Activated CD4-positive, alpha-beta T cell treated with anti-CD3 and anti-CD28 coated beads, Interleukin-2, amount 10 ng/mL, durations not matched to agents 7 days and 5 days (primary cell): ENCODE measurements at regions not wholly inside any gene's neighbourhood (a gene's known extent, or its start where the extent isn't known, plus 50 kb on each side); places are given as distances from the start of the nearest gene placed in this dataset.

Source experiments
- CTCF ChIA-PET: fragments of 350-600 bp; sonication (Branson Sonifier 250); formaldehyde crosslinking; loops from one replicate; lab custom pipeline; 2021; ENCODE audit warnings: antibody characterized with exemption; lab: Charles Lee
- POLR2A ChIA-PET: fragments of 350-600 bp; sonication (Branson Sonifier 250); formaldehyde crosslinking; loops from one replicate; lab custom pipeline; 2021; ENCODE audit warnings: antibody characterized with exemption; lab: Charles Lee
- DNase-seq: peaks from one replicate; pipeline ENCODE4 v3.0.0-alpha.2; 2020
- H3K27ac Mint-ChIP-seq: one replicate; pipeline ENCODE4 v1.8.0; 2021; ENCODE audit warnings: mild to moderate bottlenecking, moderate library complexity, mixed read lengths
- H3K27me3 Mint-ChIP-seq: one replicate; pipeline ENCODE4 v1.8.0; 2021; ENCODE audit warnings: mixed read lengths
- H3K36me3 Mint-ChIP-seq: one replicate; pipeline ENCODE4 v1.8.0; 2021; ENCODE audit warnings: low read depth, mixed read lengths
- H3K4me1 Mint-ChIP-seq: one replicate; pipeline ENCODE4 v1.8.0; 2021; ENCODE audit warnings: mixed read lengths
- H3K4me3 Mint-ChIP-seq: one replicate; pipeline ENCODE4 v1.8.0; 2021; ENCODE audit warnings: mild to moderate bottlenecking, moderate library complexity, mixed read lengths
- H3K9me3 Mint-ChIP-seq: one replicate; pipeline ENCODE4 v1.8.0; 2021; ENCODE audit warnings: mixed read lengths

DNA sequence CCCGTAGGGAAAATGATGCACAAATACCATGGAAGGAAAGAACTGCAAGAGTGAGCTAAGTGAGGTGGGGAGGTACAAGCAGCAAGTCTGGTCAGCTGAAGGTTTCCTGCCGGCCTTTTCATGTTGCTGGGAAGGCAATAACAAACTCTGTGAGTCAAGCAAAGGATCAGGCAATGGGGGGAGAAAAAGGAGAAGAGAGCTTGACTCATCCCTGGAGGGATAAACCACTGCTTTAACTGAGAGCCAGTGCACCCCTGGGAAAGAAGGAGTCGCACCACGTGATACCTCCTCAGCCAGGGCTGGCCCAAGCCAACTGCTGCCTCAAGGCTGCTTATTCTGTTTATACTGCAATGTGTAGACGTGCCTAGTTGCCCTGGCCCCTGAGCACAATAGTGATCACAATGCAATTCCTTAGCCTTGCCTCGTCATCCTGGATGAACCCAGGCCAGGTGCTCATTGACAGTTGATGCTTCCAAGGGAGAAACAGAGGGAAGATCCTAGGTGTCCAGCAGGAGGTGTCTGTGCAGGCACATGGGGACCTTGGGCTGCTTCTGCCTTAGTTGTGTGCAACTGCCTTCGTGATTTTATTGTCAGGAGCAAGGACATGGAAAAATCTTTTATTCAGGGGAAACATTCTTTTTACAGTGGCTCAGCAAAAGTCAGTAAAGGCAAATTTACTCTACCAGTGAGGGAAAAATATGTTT, 203.0 kb upstream of the TUT7 start:
- H3K9me3 Mint-ChIP-seq = no peaks in the 10 kb centered on the region
- ChIA-PET CTCF (no interaction called here), POLR2A (no interaction called here)
- no peak for DNase-seq
- no peaks in the 10 kb centered on the region for H3K36me3 Mint-ChIP-seq
- no peak overlapping the region for H3K27ac Mint-ChIP-seq
- peaks cover 2% of the 10 kb centered on the region for H3K27me3 Mint-ChIP-seq
- no peak overlapping the region for H3K4me3 Mint-ChIP-seq
- no peaks in the 10 kb centered on the region for H3K4me1 Mint-ChIP-seq

DNA sequence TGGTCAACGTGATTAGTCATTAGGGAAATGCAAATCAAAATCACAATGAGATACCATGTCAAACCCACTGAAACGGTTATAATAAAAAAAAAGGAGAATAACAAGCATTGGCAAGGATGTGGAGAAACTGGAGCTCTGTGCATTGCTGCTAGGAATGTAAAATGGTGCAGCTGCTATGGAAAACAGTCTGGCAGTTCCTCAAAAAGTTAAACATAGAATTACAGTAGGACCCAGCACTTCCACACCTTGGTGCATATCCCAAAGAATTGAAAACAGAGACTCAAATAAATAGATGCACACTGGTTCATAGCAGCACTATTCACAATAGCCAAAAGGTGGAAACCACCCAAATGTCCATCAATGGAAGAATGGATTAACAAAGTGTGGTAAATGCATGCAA, 201.5 kb upstream of the TUT7 start:
- ChIA-PET CTCF (no interaction called here), POLR2A (no interaction called here)
- Mint-ChIP-seq H3K27ac (no peak overlapping the region), H3K9me3 (no peaks in the 10 kb centered on the region), H3K27me3 (peaks cover 2% of the 10 kb centered on the region), H3K4me1 (no peaks in the 10 kb centered on the region), H3K4me3 (no peak overlapping the region), H3K36me3 (no peaks in the 10 kb centered on the region)
- no peak for DNase-seq

DNA sequence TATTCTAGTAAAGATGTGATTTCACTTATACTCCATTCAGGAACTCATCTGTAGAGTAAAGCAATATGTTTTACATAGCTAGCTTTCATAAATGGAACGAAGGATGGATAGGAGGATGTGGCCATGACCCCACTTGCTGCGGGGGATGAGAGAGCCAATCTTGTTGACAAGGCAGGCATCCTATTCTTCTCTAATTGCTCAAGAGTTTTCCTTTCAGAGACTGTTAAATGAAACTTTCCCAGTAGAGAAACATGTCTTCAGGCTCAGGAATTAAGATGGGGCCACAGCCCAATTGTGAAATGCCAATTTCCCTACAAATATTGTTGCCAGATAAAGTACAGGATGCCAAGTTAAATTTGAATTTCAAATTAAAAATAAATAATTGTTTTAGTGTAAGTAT, 196.2 kb upstream of the TUT7 start:
- Mint-ChIP-seq H3K4me3 (no peak overlapping the region), H3K4me1 (no peaks in the 10 kb centered on the region), H3K36me3 (no peaks in the 10 kb centered on the region), H3K9me3 (no peaks in the 10 kb centered on the region), H3K27ac (no peak overlapping the region), H3K27me3 (peaks cover 8% of the 10 kb centered on the region)
- no peak for DNase-seq
- CTCF ChIA-PET = no interaction called here
- POLR2A ChIA-PET = no interaction called here

DNA sequence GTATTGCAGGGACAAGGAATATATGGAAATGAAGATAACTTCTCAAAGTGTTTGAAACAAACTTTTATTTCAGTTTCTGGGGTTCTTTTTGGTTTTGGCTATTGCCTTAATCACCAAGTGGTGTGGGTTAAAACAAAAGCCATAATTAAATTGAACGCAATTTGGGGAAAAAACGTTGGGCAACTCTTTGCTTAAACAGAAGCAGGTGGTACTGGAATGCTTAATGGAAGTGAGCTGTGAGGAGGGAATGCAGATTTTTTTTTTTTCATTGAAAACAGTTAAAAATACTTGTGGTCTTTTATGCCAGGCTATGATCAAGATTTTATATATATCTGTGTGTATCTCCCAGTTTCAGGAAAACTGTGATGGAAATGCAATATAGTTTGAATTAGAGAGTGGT, 195.7 kb upstream of the TUT7 start:
- Mint-ChIP-seq H3K36me3 (no peaks in the 10 kb centered on the region), H3K4me3 (no peak overlapping the region), H3K4me1 (no peaks in the 10 kb centered on the region), H3K27me3 (peaks cover 8% of the 10 kb centered on the region), H3K27ac (no peak overlapping the region), H3K9me3 (no peaks in the 10 kb centered on the region)
- ChIA-PET POLR2A (no interaction called here), CTCF (no interaction called here)
- DNase-seq = no peak

DNA sequence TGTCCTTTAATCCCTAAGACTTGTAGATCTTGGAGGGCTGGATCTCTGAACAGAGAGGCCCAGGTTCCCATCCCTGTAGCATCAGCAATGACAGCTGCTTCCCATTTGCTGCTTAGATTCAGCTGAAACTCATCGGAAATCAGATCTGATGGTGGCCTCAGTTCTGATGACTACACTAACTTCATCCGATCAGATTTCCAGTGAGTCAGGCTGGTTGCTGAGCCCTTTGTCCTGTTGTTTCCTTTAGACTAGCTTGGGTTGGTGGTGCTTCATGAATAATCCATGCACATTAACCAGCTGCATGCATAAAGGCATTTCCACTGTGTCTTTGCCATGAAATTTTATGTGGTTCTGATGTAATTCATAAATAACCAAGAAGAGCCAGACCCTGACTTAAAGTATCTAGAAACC, 195.2 kb upstream of the TUT7 start:
- POLR2A ChIA-PET = no interaction called here
- Mint-ChIP-seq H3K27me3 (peaks cover 8% of the 10 kb centered on the region), H3K4me1 (no peaks in the 10 kb centered on the region), H3K9me3 (no peaks in the 10 kb centered on the region), H3K36me3 (no peaks in the 10 kb centered on the region), H3K4me3 (no peak overlapping the region), H3K27ac (no peak overlapping the region)
- no peak for DNase-seq
- CTCF ChIA-PET = no interaction called here

DNA sequence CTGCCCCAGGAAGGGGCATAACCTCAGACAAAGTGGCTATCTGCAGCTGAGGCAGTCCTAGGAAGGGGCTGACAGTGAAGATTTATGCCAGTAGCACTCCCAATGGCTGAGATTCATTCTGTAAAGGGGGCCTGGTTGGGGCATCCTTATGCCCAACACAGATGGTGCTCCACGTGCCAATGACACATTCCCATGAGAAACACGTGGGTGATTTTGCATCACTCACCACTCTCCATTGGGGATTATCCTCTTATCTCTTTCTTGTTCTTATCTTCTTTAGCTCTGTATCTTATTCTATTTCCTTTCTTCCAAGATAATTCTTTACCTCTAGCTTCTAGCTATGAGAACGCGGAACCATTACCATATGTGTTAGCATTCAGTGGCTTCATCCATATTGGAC, 194.0 kb upstream of the TUT7 start:
- DNase-seq = no peak
- Mint-ChIP-seq H3K9me3 (no peaks in the 10 kb centered on the region), H3K27me3 (peaks cover 8% of the 10 kb centered on the region), H3K4me3 (no peak overlapping the region), H3K36me3 (no peaks in the 10 kb centered on the region), H3K4me1 (no peaks in the 10 kb centered on the region), H3K27ac (no peak overlapping the region)
- POLR2A ChIA-PET = no interaction called here
- CTCF ChIA-PET = no interaction called here

DNA sequence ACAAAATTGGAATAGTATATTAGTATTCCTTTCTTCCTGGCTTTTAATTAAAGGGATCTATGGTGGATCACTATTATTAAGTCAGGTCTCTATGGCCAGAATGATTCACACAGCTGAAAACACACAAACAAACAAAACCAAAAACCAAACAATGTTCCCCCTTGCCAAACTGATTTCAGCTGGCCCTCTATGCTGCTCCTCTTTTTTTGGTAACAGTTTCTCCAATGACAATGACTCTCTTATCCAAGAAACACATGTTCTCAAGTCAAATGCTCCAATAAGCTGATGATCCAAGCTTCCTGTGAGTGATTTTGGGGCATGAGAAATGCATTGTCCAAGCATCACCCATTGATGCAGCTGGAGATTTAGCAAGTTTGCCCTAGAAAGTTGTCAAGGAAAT, 193.4 kb upstream of the TUT7 start:
- H3K4me1 Mint-ChIP-seq = no peaks in the 10 kb centered on the region
- CTCF ChIA-PET = no interaction called here
- POLR2A ChIA-PET = no interaction called here
- no peak overlapping the region for H3K4me3 Mint-ChIP-seq
- DNase-seq = no peak
- no peaks in the 10 kb centered on the region for H3K36me3 Mint-ChIP-seq
- H3K9me3 Mint-ChIP-seq = no peaks in the 10 kb centered on the region
- H3K27me3 Mint-ChIP-seq = peaks cover 6% of the 10 kb centered on the region
- H3K27ac Mint-ChIP-seq = no peak overlapping the region

DNA sequence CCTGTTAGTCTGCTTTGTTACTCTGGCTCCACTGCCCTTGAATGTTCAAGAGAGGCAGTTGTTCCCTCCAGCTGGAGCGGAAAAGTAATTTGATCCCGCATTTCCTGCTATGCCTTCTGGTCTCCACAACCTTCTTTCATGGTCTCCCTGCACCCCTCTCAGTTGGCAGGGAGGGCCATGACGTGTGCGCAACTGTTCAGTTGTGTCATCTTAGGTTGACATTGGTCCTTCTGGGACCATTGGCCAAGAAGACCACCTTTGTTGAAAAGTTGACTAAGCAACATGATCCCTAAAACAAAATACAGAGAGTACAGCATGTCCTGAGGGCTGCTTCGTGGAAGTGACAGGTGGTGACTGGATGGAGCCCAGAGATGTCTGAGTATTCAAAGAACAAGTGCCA, 192.5 kb upstream of the TUT7 start:
- H3K9me3 Mint-ChIP-seq = no peaks in the 10 kb centered on the region
- no peak overlapping the region for H3K27ac Mint-ChIP-seq
- CTCF ChIA-PET = no interaction called here
- no peaks in the 10 kb centered on the region for H3K4me1 Mint-ChIP-seq
- DNase-seq = no peak
- H3K4me3 Mint-ChIP-seq = no peak overlapping the region
- POLR2A ChIA-PET = no interaction called here
- peaks cover 8% of the 10 kb centered on the region for H3K27me3 Mint-ChIP-seq
- H3K36me3 Mint-ChIP-seq = no peaks in the 10 kb centered on the region

DNA sequence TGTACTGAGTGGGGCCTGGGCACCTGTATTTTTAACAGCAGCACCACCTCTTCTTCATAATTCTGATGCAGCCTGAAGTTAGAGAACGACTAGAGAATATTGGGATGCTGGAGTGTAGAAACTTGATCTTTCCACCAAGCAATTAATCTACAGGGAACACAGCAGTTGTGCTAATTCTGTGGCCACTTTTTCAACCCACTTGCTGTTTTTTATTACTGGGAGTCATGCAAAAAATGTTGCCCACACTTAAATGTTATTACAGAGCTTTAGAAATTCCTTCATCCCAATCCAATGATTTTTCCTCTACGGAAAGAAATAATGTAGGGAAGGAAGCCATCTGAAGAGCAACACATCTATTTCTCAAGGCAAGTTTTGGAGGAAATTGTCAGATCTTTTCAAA, 190.9 kb upstream of the TUT7 start:
- H3K36me3 Mint-ChIP-seq = no peaks in the 10 kb centered on the region
- H3K4me1 Mint-ChIP-seq = no peaks in the 10 kb centered on the region
- H3K27me3 Mint-ChIP-seq = peaks cover 8% of the 10 kb centered on the region
- no peak for DNase-seq
- CTCF ChIA-PET = no interaction called here
- H3K9me3 Mint-ChIP-seq = no peaks in the 10 kb centered on the region
- H3K4me3 Mint-ChIP-seq = no peak overlapping the region
- H3K27ac Mint-ChIP-seq = no peak overlapping the region
- POLR2A ChIA-PET = no interaction called here

DNA sequence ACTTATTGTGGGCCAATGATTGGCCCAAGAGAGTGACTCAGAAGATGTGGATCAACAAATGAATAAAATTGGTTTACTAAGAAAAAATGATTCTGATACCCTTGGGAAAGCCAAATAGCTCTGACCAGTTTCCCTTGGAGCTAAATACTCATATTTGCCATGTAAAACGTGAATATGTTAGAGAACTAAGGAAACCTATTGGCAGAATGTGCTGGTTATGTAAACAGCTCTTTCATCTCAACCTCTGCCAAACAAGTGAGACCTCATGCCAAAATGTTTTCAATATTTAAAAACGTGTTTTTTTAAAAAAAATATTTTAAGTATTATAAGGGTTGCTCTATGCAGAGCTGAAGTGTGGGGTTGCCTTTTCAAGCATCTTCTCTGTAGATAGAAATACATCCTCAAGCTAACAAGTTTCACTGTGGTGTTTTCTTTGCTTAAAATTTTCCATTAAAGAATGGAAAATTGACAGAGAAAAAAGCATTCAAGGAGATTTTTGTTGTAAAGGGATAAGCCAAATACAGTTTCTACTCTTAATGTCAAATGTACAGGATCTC, 186.9 kb upstream of the TUT7 start:
- DNase-seq = no peak
- Mint-ChIP-seq H3K27ac (no peak overlapping the region), H3K36me3 (no peaks in the 10 kb centered on the region), H3K4me1 (no peaks in the 10 kb centered on the region), H3K9me3 (no peaks in the 10 kb centered on the region), H3K27me3 (peaks cover 2% of the 10 kb centered on the region), H3K4me3 (no peak overlapping the region)
- CTCF ChIA-PET = no interaction called here
- POLR2A ChIA-PET = interaction anchor here (0.7 kb wide), 1 partner anchor 48 kb away, joined by 5 read pairs; no protein-coding TSS in a partner anchor

DNA sequence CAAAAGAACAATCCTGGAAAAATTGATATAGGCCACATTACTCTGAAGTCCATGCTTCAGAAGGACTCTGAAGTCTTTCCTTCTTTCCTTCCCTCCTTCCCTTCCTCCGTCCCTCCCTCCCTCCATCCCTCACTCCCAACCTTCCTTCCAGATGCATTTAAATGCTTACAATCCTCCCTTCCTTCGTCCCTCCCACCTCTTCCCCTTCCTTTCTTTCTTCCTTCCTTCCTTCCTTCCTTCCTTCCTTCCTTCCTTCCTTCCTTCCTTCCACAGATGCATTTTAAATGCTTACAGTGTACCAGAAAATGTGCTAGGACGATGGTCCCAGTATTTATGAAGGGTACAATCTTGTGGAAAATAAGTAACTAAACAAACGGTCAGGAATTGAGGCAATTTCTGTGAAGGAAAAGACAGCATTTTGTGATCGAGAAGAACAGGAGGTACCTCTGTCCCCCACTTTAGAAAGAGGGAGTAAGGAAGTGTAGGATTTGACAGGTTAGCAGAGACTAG, 181.3 kb upstream of the TUT7 start:
- CTCF ChIA-PET = no interaction called here
- DNase-seq = no peak
- no peaks in the 10 kb centered on the region for H3K27me3 Mint-ChIP-seq
- POLR2A ChIA-PET = no interaction called here
- H3K27ac Mint-ChIP-seq = no peak overlapping the region
- H3K36me3 Mint-ChIP-seq = no peaks in the 10 kb centered on the region
- no peak overlapping the region for H3K4me3 Mint-ChIP-seq
- no peaks in the 10 kb centered on the region for H3K9me3 Mint-ChIP-seq
- H3K4me1 Mint-ChIP-seq = no peaks in the 10 kb centered on the region

DNA sequence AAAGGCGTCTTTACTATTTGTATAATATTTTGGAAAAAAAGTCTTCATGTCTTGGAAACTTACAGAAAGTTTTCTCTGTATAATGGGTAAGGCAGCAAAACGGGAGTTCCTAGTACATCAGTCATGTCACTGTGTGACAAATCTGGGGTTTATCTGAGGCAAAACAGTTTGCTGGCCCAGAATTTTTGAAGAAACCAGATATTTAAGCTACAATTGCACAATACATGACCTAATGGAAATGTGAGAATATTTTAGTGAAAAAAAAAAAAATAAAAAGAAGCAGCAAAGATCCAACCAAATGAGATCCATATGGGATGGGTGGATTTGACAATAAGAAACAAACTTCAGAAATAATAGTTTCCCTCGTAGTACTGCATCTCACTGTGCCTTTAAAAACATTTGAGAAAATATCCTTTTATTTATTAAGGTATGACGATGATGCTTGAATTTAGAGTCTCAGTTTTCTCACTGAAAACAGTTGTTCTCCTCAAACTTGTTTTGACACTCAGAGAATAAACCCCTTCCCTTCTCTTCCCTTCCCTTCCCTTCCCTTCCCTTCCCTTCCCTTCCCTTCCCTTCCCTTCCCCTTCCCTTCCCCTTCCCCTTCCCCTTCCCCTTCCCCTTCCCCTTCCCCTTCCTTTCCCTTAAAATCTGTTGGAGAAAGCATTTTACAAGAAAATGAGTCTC, 180.5 kb upstream of the TUT7 start:
- no peaks in the 10 kb centered on the region for H3K36me3 Mint-ChIP-seq
- no peak for DNase-seq
- ChIA-PET POLR2A (no interaction called here), CTCF (no interaction called here)
- no peaks in the 10 kb centered on the region for H3K4me1 Mint-ChIP-seq
- H3K9me3 Mint-ChIP-seq = no peaks in the 10 kb centered on the region
- no peak overlapping the region for H3K4me3 Mint-ChIP-seq
- H3K27me3 Mint-ChIP-seq = no peaks in the 10 kb centered on the region
- no peak overlapping the region for H3K27ac Mint-ChIP-seq

DNA sequence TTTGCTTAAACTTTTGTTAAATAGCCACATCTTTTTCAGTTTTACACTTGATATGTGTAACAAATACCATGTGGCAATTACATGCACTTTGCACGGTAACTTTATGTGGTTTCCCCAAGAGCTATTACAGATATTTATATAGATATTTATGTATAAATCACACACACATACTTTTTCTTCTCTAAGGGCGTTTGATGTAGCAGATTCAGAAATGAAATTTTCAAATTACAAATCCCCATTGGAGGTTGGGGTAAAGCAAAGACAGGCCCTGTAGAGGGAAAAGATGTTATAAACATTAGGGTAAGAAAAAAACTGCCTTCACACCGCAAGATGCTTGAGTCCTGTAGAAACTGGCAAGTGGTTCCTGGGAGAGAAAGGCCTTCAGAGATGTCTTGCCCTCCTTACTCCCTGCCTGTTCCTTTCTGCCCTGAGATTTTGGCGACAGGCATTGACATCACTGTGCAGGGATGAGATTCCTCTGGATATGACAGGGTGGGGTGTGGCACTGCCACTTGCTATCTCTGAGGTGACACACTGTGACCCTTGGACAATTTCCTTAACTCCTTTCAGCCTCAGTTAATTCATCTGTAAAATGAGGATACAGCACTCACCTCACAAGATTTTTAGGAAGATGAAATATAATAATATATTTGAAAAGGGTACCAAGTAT, 177.9 kb upstream of the TUT7 start:
- ChIA-PET CTCF (no interaction called here), POLR2A (no interaction called here)
- Mint-ChIP-seq H3K36me3 (no peaks in the 10 kb centered on the region), H3K27ac (no peak overlapping the region), H3K4me1 (no peaks in the 10 kb centered on the region), H3K4me3 (no peak overlapping the region), H3K27me3 (no peaks in the 10 kb centered on the region), H3K9me3 (no peaks in the 10 kb centered on the region)
- DNase-seq = no peak
